T-cell (primary cell): ENCODE measurements at regions not wholly inside any gene's neighbourhood (a gene's known extent, or its start where the extent isn't known, plus 50 kb on each side); places are given as distances from the start of the nearest gene placed in this dataset.
"Not testable (repeated sequence)": the region's sequence is repeated elsewhere in the genome, so short reads cannot be mapped to it uniquely, and the experiment has no call there.

Experiments used
- ATAC-seq, 4 experiments: fragments of 200-7000 bp in 3 of 4; fragments of 150-1000 bp in 1 of 4; cut with Tn5 transposase; replicated peaks in 1 of 4; 1 replicate in 3 of 4; 2 replicates in 1 of 4; pipeline ENCODE4 v1.10.0; 2021; ENCODE audit warnings: moderate library complexity in 3 of 4, mild to moderate bottlenecking in 2 of 4, moderate number of reproducible peaks in 1 of 4
- CTCF ChIA-PET, 2 donors: fragments of 300-600 bp; sonication (Branson Sonifier 250); formaldehyde crosslinking; loops; one replicate each; lab custom pipeline; 2022; ENCODE audit warnings: antibody characterized with exemption in 2 of 2; lab: Charles Lee
- POLR2A ChIA-PET, 2 donors: fragments of 300-600 bp; sonication (Branson Sonifier 250); formaldehyde crosslinking; loops; one replicate each; lab custom pipeline; 2022; ENCODE audit warnings: antibody characterized with exemption in 2 of 2; lab: Charles Lee
- DNase-seq, 35 experiments: peaks; one replicate each; pipeline versions ENCODE4 v3.0.0 to v3.0.0-alpha.2; 2013 to 2023
- H3K27ac ChIP-seq: one replicate; pipeline ENCODE4 v1.5.1; 2013; ENCODE audit warnings: low read length
- H3K27me3 ChIP-seq, 2 experiments: replicated peaks in 1 of 2; 1 replicate in 1 of 2; 2 replicates in 1 of 2; pipeline versions ENCODE4 v1.6.1 to v1.7.0; 2013; ENCODE audit warnings: low read length in 1 of 2, mixed read lengths in 1 of 2; ENCODE audit not compliant: control insufficient read depth in 2 of 2, insufficient read depth in 2 of 2; ENCODE audit errors: extremely low read depth in 1 of 2
- H3K36me3 ChIP-seq, 2 donors: 1 replicate in 1 of 2; 2 replicates in 1 of 2; pipeline versions ENCODE4 v1.6.1 to v1.7.0; 2013; ENCODE audit warnings: low read length in 1 of 2; ENCODE audit not compliant: control insufficient read depth in 2 of 2, insufficient read depth in 1 of 2; ENCODE audit errors: extremely low read depth in 1 of 2
- H3K4me1 ChIP-seq, 2 experiments: 1 replicate in 1 of 2; 2 replicates in 1 of 2; pipeline versions ENCODE4 v1.6.1 to v1.7.0; 2013; ENCODE audit warnings: low read length in 2 of 2, mixed read lengths in 1 of 2; ENCODE audit not compliant: insufficient read depth in 2 of 2, control insufficient read depth in 1 of 2; ENCODE audit errors: extremely low read depth in 1 of 2
- H3K4me3 ChIP-seq, 2 donors: 1 replicate in 1 of 2; 2 replicates in 1 of 2; pipeline versions ENCODE4 v1.5.1 to v1.7.0; 2013; ENCODE audit warnings: mild to moderate bottlenecking in 2 of 2, low read length in 1 of 2, moderate library complexity in 1 of 2; ENCODE audit not compliant: control insufficient read depth in 1 of 2; ENCODE audit errors: extremely low read depth in 1 of 2
- H3K9me3 ChIP-seq: 2 replicates; pipeline ENCODE4 v1.7.0; 2013
- H3K27ac Mint-ChIP-seq, 2 donors: one replicate each; pipeline ENCODE4 v1.8.0; 2020 to 2021; ENCODE audit warnings: mild to moderate bottlenecking in 2 of 2, mixed read lengths in 2 of 2
- H3K27me3 Mint-ChIP-seq, 2 donors: one replicate each; pipeline ENCODE4 v1.8.0; 2021 to 2022; ENCODE audit warnings: mixed read lengths in 2 of 2
- H3K36me3 Mint-ChIP-seq: one replicate; pipeline ENCODE4 v1.8.0; 2021; ENCODE audit warnings: mixed read lengths
- H3K4me1 Mint-ChIP-seq, 3 donors: one replicate each; pipeline ENCODE4 v1.8.0; 2020 to 2022; ENCODE audit warnings: mixed read lengths in 3 of 3, mild to moderate bottlenecking in 1 of 3
- H3K4me3 Mint-ChIP-seq, 3 donors: one replicate each; pipeline ENCODE4 v1.8.0; 2020 to 2022; ENCODE audit warnings: mild to moderate bottlenecking in 3 of 3, mixed read lengths in 3 of 3, moderate library complexity in 3 of 3
- H3K9me3 Mint-ChIP-seq, 3 donors: one replicate each; pipeline ENCODE4 v1.8.0; 2020 to 2022; ENCODE audit warnings: mixed read lengths in 3 of 3
- WGBS: methylation state at CpG from one replicate; pipeline ENCODE4 v1.1.5; 2013; ENCODE audit warnings: missing lambda C conversion rate; ENCODE audit not compliant: insufficient coverage; 5-methylcytosine and 5-hydroxymethylcytosine counted together

GRCh38 chr2:87089401-87089800, 67.8 kb upstream of the PLGLB1 start:
- POLR2A ChIA-PET, H3K36me3 Mint-ChIP-seq, H3K4me1 ChIP-seq, H3K27ac ChIP-seq, H3K27me3 Mint-ChIP-seq, ATAC-seq, H3K9me3 Mint-ChIP-seq, DNase-seq, CTCF ChIA-PET, H3K27me3 ChIP-seq, H3K27ac Mint-ChIP-seq, H3K4me3 Mint-ChIP-seq, H3K4me3 ChIP-seq, H3K4me1 Mint-ChIP-seq, H3K9me3 ChIP-seq, H3K36me3 ChIP-seq: not testable (repeated sequence)
- no CpG with 5 or more reads among the region's 5 CpGs for WGBS

GRCh38 chr2:87093252-87093651, 71.6 kb upstream of the PLGLB1 start:
- H3K4me3 Mint-ChIP-seq, H3K27me3 ChIP-seq, H3K4me3 ChIP-seq, H3K4me1 Mint-ChIP-seq, H3K36me3 ChIP-seq, DNase-seq, H3K4me1 ChIP-seq, H3K27ac Mint-ChIP-seq, CTCF ChIA-PET, ATAC-seq, H3K36me3 Mint-ChIP-seq, H3K27ac ChIP-seq, H3K27me3 Mint-ChIP-seq, H3K9me3 Mint-ChIP-seq, H3K9me3 ChIP-seq: not testable (repeated sequence)
- POLR2A ChIA-PET, result interaction anchor here in 1 of 2 donors (0.6 kb wide), 1 partner anchor 509 kb away, joined by 3 read pairs; no protein-coding TSS in a partner anchor
- no CpG with 5 or more reads among the region's 7 CpGs for WGBS

GRCh38 chr2:87093937-87094529, 72.4 kb upstream of the PLGLB1 start:
- H3K27me3 Mint-ChIP-seq, H3K27me3 ChIP-seq, POLR2A ChIA-PET, H3K4me1 Mint-ChIP-seq, H3K4me3 Mint-ChIP-seq, H3K27ac ChIP-seq, ATAC-seq, H3K4me3 ChIP-seq, H3K36me3 Mint-ChIP-seq, H3K4me1 ChIP-seq, H3K36me3 ChIP-seq, DNase-seq, H3K9me3 Mint-ChIP-seq, H3K27ac Mint-ChIP-seq, H3K9me3 ChIP-seq, CTCF ChIA-PET: not testable (repeated sequence)
- WGBS, result no CpG with 5 or more reads among the region's 12 CpGs

GRCh38 chr2:87095804-87096203, 74.2 kb upstream of the PLGLB1 start:
- H3K27ac Mint-ChIP-seq, H3K4me1 Mint-ChIP-seq, H3K9me3 ChIP-seq, H3K36me3 ChIP-seq, CTCF ChIA-PET, H3K27me3 Mint-ChIP-seq, H3K4me3 ChIP-seq, H3K9me3 Mint-ChIP-seq, H3K36me3 Mint-ChIP-seq, H3K4me3 Mint-ChIP-seq, H3K4me1 ChIP-seq, DNase-seq, H3K27ac ChIP-seq, H3K27me3 ChIP-seq, ATAC-seq: not testable (repeated sequence)
- POLR2A ChIA-PET, result interaction anchor here in 1 of 2 donors (0.6 kb wide), 1 partner anchor 1572 kb away, joined by 4 read pairs; no protein-coding TSS in a partner anchor

GRCh38 chr2:87128761-87129553, 107.3 kb upstream of the PLGLB1 start:
- H3K36me3 ChIP-seq, H3K27ac ChIP-seq, H3K4me3 Mint-ChIP-seq, H3K4me3 ChIP-seq, H3K9me3 Mint-ChIP-seq, H3K27me3 Mint-ChIP-seq, H3K4me1 ChIP-seq, CTCF ChIA-PET, H3K9me3 ChIP-seq, H3K4me1 Mint-ChIP-seq, H3K27me3 ChIP-seq, POLR2A ChIA-PET, H3K36me3 Mint-ChIP-seq, DNase-seq: not testable (repeated sequence)
- peak in 2 of 4 experiments; percentile 36 to 52 for ATAC-seq
- H3K27ac Mint-ChIP-seq, result peak overlapping the region in 1 of 2 donors; percentile 53
- WGBS, result no CpG with 5 or more reads among the region's 5 CpGs

- H3K27me3 ChIP-seq, H3K27ac Mint-ChIP-seq, H3K27ac ChIP-seq, H3K27me3 Mint-ChIP-seq, POLR2A ChIA-PET, H3K9me3 Mint-ChIP-seq, H3K4me3 ChIP-seq, H3K4me1 ChIP-seq, H3K36me3 ChIP-seq, CTCF ChIA-PET, H3K9me3 ChIP-seq, H3K36me3 Mint-ChIP-seq, H3K4me1 Mint-ChIP-seq, H3K4me3 Mint-ChIP-seq: not testable (repeated sequence)
- ATAC-seq (peak in 1 of 4 experiments; percentile 56), DNase-seq (peak in 1 of 35 experiments; percentile 4)
- no CpG with 5 or more reads among the region's 2 CpGs for WGBS
Measured at GRCh38 chr2:87132577-87132976, 110.9 kb upstream of the PLGLB1 start.
